Astrocyte of the hippocampus (primary cell): ENCODE measurements at regions not wholly inside any gene's neighbourhood (a gene's known extent, or its start where the extent isn't known, plus 50 kb on each side); places are given as distances from the start of the nearest gene placed in this dataset.
A peak's percentile ranks its signal among the peaks of the same experiment; 100 is the strongest.
"Not testable (repeated sequence)": the region's sequence is repeated elsewhere in the genome, so short reads cannot be mapped to it uniquely, and the experiment has no call there.

Experiments used
- DNase-seq: peaks from one replicate; pipeline ENCODE4 v3.0.0; 2011; ENCODE audit warnings: low read depth, low spot score

GRCh38 chr20:39990692-39991091 is 698.3 kb downstream of the MAFB start:
- no peak for DNase-seq

- DNase-seq, result no peak
Observed at GRCh38 chr20:39988991-39989390, 700.0 kb downstream of the MAFB start.

GRCh38 chr20:39986173-39986904 is 702.7 kb downstream of the MAFB start:
- peak; percentile 57 for DNase-seq

- no peak for DNase-seq
Observed at GRCh38 chr20:39985271-39985827, 703.7 kb downstream of the MAFB start.

GRCh38 chr20:39983655-39984054 is 705.4 kb downstream of the MAFB start:
- DNase-seq, result no peak

GRCh38 chr20:39983183-39983582 is 705.9 kb downstream of the MAFB start:
- DNase-seq, result no peak

- no peak for DNase-seq
Observed at GRCh38 chr20:39974966-39975501, 714.0 kb downstream of the MAFB start.

GRCh38 chr20:39968495-39968894 is 720.5 kb downstream of the MAFB start:
- no peak for DNase-seq

- DNase-seq, result no peak
Observed at GRCh38 chr20:39967806-39968205, 721.2 kb downstream of the MAFB start.

- no peak for DNase-seq
Observed at GRCh38 chr20:39961637-39962244, 727.3 kb downstream of the MAFB start.

GRCh38 chr20:39960522-39961428 is 728.3 kb downstream of the MAFB start:
- DNase-seq, result no peak

- DNase-seq, result not testable (repeated sequence)
Observed at GRCh38 chr20:39957911-39958310, 731.1 kb downstream of the MAFB start.

- DNase-seq, result no peak
Observed at GRCh38 chr20:39954621-39955020, 734.4 kb downstream of the MAFB start.

GRCh38 chr20:39946931-39947330 is 742.1 kb downstream of the MAFB start:
- DNase-seq, result no peak

GRCh38 chr20:39946053-39946810 is 742.8 kb downstream of the MAFB start:
- no peak for DNase-seq

GRCh38 chr20:39944861-39945260 is 744.2 kb downstream of the MAFB start:
- no peak for DNase-seq

- DNase-seq, result no peak
Observed at GRCh38 chr20:39943336-39943735, 745.7 kb downstream of the MAFB start.

GRCh38 chr20:39941245-39941644 is 747.8 kb downstream of the MAFB start:
- DNase-seq, result no peak

GRCh38 chr20:39939241-39939865 is 749.7 kb downstream of the MAFB start:
- no peak for DNase-seq

GRCh38 chr20:39936401-39936800 is 752.6 kb downstream of the MAFB start:
- DNase-seq, result no peak

- DNase-seq, result no peak
Observed at GRCh38 chr20:39935901-39936300, 753.1 kb downstream of the MAFB start.
